Hematopoietic multipotent progenitor cell treated with erythropoietin and hydrocortisone succinate and interleukin-3 and kit ligand, for 4 days (in vitro differentiated cells): ENCODE measurements at regions not wholly inside any gene's neighbourhood (a gene's known extent, or its start where the extent isn't known, plus 50 kb on each side); places are given as distances from the start of the nearest gene placed in this dataset.
"Not testable (repeated sequence)": the region's sequence is repeated elsewhere in the genome, so short reads cannot be mapped to it uniquely, and the experiment has no call there.

Experiments used
- DNase-seq: peaks from one replicate; pipeline ENCODE4 v3.0.0-alpha.2; 2015

DNA sequence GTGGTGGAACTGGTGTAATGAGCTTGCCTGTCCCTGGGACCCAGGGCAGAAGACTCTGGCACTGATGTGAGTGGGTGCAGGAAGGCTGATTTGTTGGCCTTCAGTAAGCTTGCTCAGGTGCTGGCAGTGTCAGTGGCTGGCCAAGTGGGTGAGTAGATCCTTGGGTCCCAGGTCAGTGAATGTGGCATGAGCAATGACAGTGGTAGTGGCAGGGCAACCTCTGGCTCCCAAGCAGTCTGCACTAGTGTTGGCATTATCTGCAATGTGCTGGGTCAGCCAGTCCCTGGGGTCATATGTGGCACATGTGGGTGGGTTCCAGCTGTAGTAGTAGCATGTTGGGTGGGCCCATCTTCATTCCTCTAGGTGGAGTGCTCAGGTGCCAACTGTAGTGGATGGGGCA lies 640.9 kb upstream of the GRM3 start:
- no peak for DNase-seq

DNA sequence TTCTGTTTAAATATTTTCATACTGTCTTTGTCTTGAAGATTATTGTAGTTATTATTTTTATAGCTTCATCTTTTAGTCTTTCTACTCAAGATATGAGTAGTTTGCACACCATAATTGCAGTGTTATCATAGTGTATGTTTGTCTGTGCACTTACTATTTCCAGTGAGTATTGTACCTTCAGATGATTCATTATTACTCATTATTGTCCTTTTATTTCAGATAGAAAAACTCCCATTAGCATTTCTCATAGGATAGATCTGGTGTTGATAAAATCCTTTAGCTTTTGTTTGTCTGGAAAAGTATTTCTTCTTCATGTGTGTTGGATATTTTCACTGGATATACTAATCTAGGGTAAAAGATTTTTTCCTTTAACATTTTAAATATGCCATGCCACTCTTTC lies 646.2 kb upstream of the GRM3 start:
- no peak for DNase-seq

DNA sequence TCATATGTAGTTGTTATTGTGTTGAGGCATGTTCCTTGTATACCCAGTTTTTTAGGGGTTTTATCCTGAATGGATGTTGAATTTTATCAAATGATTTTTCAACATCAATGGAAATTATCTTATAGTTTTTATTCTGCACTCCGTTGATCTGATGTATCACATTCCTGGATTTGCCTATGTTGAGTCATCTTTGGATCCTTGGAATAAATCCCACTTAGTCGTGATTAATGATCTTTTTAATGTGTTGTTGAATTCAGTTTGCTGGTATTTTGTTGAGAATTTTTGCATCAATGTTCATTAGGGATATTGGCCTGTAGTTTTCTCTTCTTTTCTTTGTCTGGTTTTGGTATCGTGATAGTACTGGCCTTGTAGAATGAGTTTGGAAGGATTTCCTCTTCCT lies 648.6 kb upstream of the GRM3 start:
- no peak for DNase-seq

DNA sequence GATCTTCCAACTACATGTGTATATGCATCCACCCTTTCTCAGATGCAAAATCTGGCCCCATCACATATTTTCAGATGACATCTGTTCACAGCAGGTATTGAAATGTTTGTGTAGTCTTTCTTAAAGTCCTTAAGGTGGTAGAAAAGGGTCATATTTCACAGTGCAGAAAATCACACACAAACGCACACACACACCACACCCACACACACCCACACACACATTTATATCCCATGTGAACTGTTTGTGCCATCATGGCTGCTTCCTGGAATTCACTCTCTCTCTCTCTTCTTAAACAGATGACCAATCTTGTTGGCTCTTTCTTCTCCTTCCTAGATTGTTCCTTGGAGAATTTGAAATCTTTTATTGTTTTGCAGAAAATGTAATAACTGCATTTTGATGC lies 663.0 kb upstream of the GRM3 start:
- DNase-seq: no peak

DNA sequence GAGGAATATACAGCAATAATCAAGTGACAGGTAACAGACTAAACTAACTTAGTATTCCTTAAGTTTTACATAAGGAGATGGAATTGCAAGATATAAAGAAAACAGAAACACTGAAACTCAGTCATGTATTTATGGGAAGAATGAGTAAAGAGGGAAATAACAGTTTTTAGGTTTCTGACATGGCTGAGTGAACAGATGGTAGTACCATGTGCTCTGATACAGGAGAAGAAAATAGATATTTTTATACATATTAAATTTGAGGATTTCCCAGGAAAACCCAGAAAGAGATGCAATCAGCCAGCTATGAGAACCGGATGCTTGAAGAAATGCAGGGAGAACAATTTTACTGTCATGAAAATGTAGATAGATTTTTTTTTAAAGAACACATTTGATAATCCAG lies 669.5 kb upstream of the GRM3 start:
- no peak for DNase-seq

DNA sequence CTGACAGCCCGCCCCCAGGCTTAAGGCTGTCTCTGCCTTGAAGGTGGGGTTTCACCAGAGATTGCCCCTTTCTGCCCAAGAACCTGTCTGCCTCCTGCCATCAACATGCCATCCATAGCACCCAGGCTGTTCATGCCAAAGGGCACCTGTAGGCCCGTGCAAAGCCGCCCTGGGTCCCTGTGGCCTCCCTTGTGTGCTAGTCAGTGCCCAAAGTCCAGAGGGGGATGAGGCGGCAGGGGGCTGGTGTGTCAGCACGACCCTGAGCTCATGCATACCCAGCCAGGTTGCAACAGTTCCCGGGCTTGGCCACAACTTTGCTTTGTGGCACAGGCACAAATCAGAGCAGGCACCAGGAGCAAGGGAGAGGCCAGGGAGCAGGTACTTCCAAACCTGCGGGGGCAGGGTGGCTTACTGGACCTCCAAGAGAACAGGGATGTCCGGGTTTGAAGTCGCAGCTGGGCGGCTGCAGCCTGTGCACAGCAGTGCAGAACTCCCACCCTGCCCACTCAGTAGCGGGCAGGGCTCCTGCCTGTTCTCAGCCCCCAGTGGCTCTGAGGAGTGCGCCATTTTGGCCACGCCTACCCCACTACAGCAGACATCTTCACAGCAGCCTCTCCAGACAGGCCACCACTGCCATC lies 671.1 kb upstream of the GRM3 start:
- DNase-seq: no peak

DNA sequence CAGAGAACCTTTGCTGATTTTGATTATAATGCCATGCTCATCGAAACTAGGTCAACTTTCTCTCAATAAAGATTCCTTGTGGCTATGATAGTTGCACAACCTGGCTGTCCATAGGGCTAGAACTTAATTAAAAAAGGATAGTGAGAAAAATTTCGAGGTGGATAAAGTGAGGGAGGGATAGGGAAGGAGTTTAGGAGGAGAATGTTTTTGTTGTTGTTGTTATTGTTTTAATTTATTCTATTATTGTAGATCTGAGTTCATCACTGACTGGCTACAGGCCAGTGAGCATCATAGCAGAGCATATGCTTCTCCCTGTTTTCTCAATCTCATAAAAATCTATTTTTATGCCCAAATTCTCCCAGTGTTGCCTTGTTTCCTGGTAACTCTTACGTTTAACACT lies 688.7 kb upstream of the GRM3 start:
- no peak for DNase-seq

DNA sequence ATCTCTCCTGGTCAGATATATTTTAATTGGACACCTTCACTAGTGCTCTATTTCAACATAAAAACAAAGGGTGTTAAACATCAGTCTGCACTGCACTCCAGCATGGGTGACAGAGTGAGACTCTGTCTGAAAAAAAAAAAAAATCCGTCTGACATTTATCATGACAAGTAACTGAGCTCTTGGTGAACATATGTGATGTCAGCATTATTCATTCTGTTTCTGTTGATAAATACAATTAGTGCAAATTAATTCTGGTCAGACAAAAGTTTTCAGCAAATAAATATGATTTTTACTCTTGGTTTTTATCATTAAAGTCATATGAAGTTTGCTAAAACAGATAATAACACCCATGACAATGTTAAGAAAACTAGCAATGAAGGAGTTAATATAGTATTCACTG lies 692.8 kb upstream of the GRM3 start:
- no peak for DNase-seq

DNA sequence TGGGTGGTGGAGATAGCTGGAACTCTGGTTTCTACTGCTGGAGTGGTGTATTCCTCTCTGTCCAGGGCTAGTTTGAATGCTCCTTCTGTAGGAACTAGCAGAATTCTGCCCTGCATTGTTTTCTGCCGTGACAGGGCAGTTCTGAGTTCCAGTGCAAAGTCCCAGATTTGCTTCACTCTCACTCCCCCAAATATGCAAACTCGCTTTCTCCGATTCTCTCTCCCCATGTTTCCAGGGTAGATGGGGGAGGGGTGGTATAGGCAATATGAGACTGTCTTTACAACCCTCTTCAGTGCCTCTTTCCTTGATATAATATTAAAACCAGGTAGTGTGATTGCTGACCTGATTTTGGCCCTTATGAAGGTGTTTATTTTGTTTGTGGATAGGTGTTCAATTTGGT lies 693.3 kb upstream of the GRM3 start:
- DNase-seq: no peak

DNA sequence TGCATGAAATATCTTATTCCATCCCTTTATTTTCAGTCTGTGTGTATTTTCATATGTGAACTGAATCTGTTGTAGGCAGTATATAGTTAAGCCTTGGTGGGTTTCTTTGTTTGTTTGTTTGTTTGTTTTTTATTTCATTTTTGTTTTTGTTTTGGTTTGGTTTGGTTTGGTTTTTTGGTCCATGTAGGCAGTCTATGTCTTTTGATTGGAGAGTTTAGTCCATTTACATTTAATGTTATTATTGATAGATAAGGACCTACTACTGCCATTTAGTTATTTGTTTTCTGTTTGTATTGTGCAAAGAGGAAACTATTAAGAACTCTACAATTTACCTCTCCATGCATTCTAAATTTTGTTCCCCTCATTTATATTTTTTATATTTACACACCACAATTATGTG lies 695.9 kb upstream of the GRM3 start:
- no peak for DNase-seq

DNA sequence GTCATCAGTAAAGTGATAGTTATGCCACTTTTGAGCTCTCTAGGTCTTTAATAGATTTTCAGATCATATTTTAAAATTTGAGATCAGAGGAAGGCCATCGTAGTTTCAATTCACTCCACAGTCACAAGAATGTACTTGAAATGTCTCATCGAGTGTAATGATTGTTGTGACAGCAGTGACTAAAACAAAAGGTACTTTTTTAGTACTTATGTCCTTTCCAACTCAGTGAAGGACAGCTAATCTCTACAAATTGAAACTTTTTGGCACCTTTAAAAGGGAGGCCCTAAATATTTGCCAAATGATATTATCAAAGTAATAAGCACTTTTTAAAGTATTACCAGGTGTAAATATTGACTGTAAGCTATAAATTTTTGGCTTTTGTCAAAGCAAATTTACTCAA lies 702.9 kb upstream of the GRM3 start:
- no peak for DNase-seq

DNA sequence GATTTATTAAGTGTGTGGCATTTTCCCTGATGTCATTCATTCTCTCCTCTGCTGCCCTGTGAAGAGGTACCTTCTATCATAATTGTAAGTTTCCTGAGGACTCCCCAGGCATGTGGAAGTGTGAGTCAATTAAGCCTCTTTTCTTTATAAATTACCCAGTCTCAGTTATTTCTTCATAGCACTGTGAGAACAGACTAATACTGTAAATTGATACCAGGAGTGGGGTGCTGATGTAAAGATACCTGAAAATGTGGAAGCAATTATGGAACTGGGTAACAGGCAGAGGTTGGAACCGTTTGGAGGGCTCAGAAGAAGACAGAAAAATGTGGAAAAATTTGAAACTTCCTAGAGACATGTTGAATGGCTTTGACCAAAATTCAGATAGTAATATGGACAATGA lies 711.8 kb upstream of the GRM3 start:
- DNase-seq: no peak

DNA sequence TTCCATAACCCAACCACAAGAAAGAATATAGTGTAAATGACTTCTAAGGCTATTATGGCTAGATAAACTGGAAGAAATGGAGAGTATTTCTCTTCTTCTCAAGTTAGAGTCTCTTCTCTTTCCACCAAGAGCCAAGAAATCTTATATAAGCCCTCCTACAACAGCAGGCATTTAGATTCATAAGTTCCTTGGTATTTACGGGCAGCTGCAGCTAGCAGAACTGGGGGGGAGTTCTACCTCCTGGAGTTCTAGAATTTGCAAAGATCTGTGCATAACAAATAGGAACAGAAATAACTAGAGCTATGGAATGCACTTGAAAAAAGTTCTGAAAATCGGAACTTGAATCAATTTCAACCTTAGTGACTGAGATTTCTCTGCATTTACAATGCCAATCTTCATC lies 715.2 kb upstream of the GRM3 start:
- no peak for DNase-seq

DNA sequence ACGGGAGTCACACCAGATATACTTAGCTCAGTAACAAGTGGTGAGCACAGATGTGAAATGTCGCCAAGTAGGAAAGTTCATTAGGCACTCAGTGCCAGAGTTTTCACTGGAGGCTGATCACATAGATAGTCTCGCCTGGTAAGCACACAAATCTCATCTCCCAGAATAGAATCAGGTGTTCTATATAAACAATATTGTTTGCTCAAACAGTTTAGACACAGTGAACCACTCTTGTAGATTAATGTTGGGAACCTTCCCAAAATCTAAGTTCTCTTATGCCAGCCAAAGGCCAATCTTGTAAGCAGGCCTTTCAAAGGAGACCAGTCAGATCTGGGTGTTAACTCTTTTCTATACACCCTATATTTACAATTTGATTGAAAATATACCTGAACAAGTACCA lies 716.5 kb upstream of the GRM3 start:
- no peak for DNase-seq

DNA sequence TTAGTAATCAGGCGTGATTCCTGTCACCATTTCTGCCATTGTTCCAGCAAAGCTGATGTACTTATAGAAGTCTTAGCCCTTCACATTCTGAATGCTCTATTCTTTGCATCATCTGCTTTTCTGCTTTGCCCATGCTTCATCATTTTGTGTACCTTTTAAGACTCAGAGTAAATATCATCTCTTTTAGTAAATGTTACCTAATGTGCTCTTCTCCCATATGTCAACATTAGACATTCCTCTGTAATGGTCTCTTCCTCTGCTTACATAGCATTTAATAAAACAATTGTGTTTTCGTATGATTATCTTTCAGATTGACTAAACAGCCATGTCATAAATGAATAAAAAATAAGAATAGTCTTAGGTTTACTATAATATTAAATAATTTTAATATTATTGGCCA lies 719.6 kb upstream of the GRM3 start:
- no peak for DNase-seq

DNA sequence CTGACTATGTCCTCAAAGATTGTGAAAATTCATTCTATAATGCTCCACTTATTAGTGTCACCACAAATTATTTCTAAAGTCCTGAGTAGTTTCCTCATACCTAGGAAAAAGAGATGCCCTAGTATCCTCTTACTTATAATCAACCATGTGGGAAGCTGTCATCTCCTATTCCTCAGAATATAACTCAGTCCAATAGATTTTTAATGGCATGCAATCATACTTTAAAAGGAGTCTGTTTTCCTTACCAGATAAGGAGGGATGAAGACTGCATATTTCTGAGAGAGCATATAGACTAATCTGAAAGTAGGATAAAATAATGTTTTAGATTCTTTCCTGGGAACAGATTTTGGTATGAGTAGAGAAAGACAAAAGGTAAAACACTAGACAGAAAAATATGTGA lies 727.7 kb upstream of the GRM3 start:
- no peak for DNase-seq

DNA sequence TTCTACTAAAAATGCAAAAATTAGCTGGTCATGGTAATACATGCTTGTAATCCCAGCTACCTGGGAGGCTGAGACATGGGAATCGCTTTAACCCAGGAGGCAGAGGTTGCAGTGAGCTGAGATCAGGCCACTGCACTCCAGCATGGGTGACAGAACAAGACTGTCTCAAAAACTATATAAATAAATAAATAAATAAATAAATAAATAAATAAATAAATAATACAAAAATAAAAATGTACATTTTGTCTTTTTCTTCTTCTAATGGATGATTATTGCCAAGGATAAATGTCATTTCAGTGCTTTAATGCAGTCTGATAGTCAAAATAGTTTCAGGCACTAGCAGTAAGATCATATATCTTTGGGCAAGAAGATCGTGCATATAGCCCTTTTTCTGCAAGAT lies 727.6 kb upstream of the SEMA3D start:
- no peak for DNase-seq

DNA sequence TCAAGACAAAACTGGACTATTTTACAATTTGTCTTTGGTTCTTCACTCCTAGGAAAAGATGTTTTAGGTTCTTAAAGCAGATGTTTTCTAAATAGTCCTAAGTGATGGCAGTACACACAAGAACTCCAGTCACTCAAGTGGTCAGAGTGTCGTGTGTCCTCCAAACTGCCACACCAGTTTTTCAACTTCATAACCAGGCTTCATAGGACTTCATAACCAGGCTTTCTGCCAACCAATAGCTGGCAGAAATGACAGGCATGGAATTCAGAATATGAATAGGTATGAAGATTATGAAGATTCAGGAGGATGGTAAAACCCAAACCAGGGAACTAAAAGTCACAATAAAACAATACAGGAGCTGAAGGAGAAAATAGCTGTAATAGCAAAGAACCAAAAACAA lies 721.2 kb upstream of the SEMA3D start:
- no peak for DNase-seq

DNA sequence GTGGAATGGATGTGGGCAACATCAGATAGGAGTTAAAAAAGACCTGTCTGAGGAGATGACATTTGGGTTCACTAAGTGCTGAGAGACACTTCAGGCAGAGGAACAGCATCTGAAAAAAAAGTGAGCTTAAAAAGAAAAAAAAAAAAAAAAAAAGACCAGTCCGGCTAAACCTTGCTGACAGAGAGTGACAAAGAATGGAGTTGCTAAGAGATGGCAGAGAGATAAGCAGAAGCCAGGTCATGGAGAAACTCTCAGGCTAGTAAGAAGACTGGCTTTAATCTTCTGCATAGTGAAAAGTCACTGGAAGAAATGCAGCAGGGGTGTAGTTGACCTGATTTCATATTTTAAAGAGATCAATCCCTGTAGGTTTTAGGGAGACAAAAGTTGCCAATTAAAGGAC lies 711.1 kb upstream of the SEMA3D start:
- DNase-seq: no peak

DNA sequence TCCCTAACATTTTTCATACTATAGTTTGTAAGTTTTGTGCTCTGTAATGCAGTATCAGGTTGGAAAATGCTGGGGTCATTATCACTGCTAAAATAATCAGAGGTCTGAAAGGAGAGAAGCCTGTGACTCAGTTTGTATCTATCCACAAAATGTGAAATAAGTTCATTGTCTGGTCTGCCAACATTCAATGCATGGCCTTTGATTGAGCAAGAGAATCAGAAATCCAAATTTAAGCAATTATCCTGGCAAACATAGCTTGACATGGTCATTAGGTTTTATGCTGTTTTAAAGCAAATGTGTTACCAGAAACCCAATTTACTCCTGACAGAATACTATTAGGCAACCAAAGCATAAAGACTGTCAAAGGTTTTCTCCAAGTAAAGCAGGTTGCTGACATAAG lies 709.7 kb upstream of the SEMA3D start:
- DNase-seq: no peak

DNA sequence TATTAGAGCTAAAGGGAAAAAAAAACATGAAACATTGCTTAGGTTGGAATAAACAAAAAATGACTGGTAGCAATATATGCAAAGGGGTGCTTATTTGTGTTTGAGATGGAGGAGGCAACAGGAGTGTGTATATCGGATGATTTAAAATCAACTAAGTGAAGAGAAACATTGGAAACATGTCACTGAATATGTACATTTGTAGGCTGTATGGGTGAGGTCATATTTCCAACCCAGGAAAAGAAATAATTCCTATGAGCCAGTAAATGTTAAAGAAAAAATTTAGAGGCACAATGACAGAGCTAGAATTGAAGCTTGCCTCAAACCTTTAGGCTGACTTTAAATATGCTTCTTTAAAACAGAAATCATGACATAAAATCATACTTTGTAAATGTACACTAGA lies 709.0 kb upstream of the SEMA3D start:
- no peak for DNase-seq

DNA sequence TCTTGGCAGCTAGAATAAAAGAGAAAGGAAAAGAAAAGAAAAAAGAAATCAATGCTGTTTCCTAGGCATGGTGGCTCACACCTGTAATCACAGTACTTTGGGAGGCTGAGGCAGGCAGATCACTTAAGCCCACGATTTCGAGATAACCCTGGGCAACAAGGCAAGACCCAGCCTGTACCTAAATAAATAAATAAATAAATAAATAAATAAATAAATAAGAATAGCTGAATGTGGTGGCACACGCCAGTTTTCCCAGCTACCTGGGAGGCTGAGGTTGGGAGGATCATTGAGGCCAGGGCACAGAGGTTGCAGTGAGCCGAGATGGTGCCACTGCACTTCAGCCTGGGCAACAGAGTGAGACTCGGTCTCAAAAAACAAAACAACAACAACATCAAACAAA lies 705.0 kb upstream of the SEMA3D start:
- not testable (repeated sequence) for DNase-seq

DNA sequence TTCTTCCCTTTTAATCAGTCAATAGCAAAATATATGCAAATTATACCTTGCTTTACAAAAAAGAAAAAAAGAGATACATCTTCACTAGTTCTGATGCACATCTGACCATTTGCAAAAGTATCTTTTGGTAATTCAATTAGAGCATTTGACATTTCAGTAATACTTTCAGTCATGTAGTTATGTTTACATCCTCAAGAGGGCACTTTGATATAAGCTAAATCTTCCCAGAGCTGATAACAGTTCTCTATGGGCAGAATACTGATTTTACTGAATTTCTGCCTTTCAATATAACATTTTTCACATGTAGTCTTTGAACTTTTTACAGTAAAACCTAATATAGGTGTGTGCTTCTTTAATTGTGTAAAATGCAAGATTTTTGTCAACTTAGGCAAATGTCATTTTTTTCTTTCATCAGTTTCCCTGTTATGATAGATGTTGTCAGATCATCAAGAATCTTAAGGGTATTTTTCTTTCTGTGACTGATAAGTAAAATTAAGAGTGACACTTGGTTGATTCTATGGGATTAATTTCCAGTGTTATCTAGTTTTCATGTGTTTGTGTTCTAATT lies 703.5 kb upstream of the SEMA3D start:
- peak; percentile 69 for DNase-seq

DNA sequence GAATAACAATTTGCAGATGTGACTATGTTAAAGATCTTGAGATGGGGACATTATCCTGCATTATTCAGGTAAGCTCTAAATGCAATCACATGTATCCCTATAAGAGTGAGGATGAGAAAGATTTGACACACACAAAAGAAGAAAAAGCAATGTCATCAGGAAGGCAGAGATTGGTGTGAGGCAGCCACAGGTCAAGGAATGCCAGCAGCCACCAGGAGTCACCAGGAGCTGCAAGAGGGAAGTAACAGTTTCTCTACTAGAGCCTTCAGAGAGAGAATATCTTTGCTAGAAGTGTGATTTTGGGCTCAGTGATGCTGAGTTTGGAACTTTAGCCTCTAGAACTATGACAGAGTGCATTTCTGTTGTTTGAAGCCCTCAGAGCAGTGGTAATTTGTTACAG lies 700.3 kb upstream of the SEMA3D start:
- DNase-seq: no peak

DNA sequence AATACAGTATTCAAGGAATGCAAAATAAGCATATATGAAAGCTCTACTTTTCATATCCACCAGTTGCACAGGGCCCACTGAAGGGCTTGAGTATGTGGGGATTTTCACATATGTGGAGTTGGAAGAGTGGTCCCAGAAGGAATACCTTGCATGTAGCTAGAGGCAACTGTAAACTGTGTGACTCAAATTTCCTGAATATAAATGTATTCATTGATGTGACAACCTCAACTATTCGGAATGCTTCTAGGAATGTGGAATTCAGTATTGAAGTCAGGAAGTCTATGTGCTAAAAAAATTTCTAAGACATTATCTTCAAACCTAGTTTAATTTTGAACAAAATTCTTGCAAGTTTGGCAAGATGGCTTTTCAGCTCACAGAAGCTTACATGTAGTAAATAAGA lies 695.5 kb upstream of the SEMA3D start:
- DNase-seq: no peak

DNA sequence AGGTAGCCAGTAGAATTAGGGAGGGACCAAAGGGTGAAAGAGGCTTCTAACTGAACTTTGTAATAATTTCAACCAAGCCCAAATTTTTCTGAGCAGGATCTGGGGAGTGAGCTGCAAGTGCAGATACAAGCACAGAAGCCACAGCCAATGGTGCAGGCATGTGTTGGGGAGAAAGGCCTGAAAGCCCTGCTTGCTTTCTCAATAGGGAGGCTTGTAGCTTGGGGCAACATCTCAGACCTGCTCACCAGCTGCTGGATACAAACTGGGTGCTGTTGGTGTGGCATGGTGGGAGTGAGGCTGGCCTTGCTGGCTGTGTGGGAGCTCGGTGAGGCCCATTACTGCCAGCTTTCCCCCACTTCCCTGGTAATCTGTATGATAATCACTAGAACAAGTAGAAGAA lies 688.5 kb upstream of the SEMA3D start:
- DNase-seq: no peak
